NCI-H146 treated with DMSO at 0.1 percent for 48 hours (cell line): ENCODE measurements at regions not wholly inside any gene's neighbourhood (a gene's known extent, or its start where the extent isn't known, plus 50 kb on each side); places are given as distances from the start of the nearest gene placed in this dataset.
"Not testable (repeated sequence)": the region's sequence is repeated elsewhere in the genome, so short reads cannot be mapped to it uniquely, and the experiment has no call there.

Source experiments
- DNase-seq: peaks from one replicate; lab custom pipeline; 2025; ENCODE audit not compliant: unreplicated experiment; lab: John Stamatoyannopoulos, UW

DNA sequence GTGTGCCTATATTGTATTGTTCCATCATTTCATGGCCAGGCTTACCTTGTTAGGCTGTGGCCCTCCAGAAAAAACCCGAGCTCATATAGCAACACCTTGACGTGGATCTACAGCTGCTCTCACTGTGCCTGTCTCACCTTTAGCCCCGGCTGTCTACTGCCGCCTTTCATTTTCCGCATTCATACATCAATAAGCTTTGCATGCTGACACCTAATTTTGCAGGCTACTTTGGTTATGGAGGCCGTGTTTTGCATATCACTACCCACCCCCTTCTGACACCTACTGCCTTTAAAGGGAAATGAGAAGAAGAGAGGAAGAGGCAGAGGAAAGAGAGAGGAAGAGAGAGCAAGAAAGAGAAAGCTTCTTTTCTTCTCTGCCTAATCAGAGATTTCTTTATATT is 702.9 kb downstream of the BCL11A start:
- no peak for DNase-seq

DNA sequence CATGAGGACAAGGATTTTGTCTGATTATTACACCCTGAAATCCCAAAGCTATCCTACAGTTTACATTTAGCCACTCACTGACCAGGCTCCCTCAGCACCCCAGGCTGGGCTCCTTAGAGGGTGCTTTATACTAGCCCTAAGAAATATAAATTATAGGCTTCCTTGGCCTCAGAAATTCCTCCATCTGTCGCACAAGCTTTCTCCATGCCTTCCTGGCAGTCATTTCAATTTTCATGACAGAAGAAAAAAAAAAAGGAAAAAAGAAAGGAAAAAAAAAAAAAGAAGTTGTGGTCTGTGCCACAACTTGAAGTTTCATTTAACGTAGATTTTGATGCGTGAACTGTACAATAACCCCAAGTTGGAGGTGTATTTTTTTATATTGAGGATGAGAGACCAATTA is 719.5 kb downstream of the BCL11A start:
- DNase-seq: no peak

DNA sequence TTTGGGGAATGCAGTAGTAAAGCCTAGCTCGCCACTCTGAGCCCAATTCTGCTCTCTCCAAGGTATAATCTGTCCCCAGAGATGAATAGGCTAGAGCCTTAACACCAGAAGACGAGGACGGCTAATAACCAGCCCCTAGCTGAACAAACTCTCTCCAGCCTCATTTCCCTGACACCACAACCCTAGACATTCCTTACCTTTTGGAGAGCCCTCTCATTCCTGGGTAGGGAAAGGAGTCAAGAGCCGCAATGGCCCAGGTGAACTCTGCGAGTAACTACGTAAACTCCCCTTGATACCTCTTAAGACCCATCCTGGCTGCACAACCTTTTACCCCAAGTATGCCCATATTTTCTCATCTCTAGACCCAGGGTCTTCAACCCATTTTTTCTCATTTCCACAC is 722.9 kb downstream of the BCL11A start:
- DNase-seq: no peak

DNA sequence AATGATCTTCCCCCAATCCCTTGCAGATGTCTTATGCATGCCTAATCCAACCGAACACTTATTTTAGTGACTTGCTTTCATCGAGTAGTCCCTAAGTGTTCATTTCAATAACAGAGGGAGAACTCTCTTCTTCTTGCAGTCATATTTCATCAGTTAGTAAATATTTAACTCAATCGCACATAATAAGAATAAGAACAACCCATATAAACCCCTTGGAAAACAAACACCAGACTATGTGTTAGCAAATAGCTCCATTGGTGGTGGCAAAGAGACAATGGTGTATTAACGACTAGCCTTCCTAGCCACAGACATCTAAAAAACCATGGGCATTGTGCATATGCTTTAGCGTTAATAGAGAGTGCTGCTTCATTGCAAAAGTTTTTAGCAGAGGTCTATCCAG is 725.8 kb downstream of the BCL11A start:
- DNase-seq: no peak

DNA sequence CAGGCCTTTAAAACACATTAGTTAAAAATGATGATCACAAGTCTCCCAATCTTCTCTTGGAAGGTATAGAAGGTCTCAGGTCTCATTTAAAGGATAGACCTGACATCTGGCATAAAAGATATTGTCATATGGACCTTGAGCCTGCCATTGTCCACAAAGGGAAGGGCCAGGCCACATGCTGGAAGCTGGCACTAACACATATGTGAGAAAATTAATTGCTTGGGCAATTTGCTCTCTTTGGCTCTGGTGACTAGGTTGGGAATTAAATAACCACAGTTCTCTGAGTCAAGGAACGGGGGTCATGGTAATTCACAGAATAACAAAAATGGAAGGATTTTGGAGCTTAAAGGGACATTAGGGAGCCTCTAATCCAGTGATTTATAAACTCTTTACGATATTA is 727.3 kb downstream of the BCL11A start:
- no peak for DNase-seq

DNA sequence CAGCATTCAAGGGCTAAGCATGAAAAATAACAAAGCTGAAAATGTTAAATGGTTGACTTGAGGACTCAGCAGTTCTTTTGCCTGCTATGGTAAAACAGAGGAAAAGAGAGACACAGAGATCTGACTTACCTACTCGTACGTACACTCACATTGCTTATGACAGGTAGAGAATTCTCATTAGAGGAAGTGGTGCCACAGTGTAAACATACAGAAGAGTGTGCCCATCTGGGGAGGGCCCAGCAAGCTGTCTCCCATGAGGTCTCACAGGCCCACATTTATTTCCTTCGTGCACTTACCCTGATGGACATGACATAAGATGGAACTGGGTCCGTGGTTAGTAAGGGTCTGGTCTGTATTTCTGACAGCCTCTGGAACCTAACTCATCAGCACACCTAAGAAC is 729.1 kb downstream of the BCL11A start:
- DNase-seq: no peak

DNA sequence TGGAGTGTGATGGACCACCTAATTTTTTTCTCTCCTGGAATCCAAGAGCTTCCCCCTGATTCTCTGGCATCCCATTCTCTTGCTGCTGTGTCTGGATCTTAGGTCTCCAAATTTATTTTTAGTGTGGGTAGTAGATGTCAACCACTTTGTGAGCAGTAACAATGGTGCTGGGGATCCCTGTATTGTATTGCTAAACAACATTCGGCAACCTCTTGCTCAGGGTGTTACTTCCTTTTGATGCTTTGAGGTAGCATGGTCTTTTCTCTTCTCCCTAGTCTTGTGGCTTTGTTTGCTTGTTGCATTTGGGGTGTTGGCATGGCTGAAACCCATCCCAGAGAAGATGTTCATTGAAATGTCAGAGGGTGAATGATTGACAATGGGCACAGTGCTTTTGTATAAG is 737.4 kb downstream of the BCL11A start:
- DNase-seq: no peak

DNA sequence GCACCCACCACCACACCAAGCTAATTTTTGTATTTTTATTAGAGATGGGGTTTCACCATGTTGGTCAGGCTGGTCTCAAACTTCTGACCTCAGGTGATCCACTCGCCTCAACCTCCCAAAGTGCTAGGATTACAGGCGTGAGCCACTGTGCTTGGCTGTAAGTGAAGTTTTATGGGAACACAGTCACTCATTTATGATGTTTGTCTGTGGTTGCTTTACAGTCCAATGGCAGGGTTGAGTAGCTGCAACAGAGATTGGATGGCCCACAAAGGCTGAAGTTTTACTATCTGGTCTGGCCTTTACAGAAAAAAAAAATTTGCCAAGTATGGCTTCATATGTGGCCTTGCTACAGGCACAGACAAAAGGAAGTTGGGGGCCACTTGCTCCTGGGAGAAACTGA is 743.2 kb downstream of the BCL11A start:
- not testable (repeated sequence) for DNase-seq

DNA sequence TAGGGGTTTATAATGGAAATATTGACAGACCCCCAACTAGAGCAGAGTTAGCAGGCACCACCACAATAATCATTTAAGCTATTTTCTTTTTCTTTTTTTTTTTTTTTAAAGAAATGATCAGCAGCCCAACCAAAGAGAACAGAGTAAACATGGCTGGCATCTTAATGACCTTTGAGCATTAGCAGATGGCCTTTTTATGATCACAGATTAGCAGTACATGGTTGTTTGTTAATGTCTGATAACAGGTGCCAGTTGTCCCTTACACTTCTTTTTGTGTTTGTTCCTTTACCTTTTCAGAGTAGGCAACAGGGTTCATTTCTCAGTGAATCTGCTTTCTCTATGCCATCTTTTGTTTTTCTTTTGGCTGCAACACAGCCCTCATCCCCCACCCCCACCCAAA is 747.0 kb downstream of the BCL11A start:
- DNase-seq: peak; percentile 34

DNA sequence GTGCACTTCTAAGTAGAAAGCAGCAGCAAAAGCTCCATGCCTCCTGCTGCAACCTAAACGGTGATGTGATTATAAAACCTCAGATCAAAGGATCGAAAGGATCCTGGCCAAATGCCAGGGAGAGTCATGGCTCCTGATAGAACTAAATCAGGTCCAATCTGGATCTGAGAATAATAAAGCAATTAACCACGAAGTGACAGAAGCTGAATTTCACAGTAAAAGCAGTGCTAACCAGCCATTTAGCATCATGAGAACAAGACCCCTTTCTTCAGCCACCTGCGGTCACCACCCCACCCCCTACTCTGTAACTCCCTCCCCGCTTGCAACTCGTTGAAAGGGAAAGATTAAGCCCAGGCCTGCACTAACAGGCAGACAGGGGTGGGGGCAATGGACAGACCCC is 748.7 kb downstream of the BCL11A start:
- no peak for DNase-seq

DNA sequence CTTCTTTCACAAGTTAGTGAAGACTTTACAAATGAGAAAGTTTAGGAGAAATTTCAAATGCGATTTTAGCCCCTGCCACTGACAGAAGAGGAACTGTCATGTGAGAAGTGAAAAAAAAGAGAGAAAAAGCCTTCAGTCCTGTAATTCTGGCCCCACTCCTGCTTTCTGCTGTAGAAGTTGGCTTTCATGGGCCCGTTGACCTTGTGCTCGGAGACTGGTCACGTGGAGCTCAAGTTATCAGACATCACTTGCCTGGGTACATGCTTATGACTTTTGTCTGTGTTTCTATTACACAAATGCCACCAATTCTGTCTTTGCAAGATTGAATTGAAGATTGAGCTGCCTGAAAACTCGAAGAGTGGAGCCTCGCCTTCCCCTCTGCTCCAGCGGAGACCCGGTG is 749.9 kb downstream of the BCL11A start:
- no peak for DNase-seq

DNA sequence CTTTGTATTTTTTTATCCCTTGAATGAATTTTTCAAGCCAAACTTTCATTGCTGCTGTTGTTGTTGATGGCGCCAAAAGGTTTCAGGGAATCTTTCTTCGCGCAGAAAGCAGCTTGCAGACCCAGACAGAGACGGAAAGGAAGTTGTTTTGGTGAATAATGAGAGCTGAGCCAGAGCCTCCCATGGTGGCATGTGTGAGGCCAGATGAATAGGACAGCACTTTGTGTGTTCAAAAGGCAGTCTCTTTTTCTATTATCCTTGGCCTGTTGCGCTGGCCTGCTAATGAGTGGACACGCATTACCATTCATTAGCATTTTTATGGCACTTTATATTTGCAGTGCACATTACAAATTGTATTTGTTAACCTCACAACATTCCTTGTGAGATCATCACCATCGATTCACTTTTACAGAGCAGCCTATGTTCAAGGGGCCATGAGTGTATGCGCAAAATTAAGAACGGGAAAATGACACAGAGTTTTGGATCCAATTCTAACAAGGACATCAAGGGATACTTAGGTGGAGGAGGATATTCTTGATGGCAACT is 754.7 kb downstream of the BCL11A start:
- no peak for DNase-seq

DNA sequence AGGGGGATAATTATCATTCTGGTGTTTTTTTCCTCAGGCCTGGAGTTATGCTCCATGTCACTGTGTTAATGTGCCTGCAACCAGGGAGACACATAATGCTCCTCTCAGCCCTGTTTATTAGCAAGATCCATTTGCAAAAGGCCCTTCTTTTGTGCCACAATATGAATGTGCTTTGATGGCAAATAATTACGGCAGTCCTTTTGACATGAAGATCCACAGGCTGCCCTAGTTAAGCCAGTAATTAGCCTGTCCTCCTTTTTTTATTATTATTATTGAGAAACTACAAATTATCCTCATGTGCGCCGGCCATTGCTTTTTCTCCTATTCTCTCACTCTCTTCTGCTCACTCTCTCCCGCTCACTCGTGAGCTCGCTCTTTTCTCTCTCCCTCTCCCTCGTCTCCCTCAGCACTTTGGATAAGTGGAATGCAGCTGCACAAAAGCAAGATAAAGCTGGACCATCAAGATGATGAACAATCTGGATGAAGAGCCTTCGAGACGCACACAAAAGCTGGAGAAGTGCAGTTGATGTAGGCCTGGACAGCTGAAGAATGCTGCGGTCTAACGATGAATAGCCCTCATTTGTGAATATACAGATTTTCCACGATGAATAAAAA is 762.3 kb downstream of the BCL11A start:
- DNase-seq: no peak

DNA sequence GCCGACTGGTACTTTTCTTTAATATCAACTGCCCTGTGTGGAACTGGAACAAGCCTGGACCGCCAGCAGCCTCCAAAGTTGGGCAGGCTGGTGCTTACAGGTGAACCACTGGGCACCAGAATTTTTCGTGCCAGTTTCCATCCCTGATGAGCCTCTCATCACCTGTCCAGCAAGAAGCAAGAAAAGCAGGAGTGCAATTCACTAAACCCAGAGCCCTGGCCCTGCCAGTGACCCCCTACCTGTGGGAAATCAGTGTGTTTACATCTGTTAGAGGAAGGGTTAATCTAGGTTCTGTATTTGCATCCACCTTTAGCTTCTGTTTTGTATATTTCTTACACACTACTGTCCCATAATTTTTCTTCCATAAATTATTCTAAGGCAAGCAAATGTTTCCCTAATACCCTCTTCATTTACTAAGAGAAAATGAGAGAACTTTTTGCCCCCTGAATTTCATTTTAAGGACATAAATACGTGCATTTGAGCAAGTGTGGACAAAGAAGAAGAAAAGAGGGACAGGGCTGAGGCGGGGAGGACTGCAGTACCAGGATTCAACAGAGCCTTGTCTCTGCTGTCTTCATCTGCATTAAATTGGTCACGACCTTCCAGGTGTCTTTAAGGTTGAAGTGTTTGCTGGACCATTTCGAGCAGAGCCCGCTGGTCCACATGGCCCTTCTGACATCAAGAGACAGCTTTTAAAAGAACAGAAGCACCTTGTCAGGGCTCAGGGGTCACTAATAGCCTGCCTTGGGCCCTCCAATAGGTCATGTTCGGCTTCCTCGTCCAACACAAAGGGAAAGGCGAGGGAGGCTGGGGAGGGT is 763.1 kb downstream of the BCL11A start:
- DNase-seq: no peak

DNA sequence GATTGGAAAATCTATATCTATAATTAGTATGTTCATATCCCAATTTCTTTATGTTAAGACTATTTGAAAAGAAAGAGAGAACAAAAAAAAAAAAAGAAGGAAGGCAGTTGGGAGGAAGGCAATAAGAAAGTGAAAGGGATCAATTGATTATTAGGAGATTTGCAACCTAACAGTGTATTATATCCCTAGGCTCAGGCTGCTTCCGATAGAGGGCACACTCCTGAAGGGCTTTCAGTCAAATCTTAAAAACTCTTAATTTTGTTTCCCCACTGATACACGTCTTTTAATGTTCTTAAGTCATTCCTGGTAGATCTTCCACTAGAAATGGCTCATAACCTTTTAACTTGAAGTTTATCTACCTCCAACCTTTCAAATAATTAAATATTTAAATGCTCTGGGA is 763.9 kb downstream of the BCL11A start:
- no peak for DNase-seq

DNA sequence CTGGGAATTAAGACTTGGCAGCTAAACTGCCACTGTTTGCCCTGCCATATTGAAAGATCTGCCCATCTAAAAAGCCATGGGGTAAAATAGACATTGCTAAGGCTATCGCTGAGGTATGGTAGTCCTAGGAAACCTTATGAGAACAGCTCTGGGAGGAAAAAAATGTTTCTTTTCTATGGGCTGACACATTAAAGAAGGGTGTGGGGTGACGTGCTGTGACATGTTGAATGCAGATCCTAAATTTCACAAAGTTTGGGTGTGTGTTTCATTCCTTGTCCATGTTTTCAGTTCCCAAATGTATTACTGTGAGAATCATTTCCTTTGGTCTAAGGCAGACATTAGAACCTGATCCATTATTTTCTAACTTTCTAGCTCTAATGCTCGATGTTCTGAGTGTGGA is 766.4 kb downstream of the BCL11A start:
- DNase-seq: no peak

DNA sequence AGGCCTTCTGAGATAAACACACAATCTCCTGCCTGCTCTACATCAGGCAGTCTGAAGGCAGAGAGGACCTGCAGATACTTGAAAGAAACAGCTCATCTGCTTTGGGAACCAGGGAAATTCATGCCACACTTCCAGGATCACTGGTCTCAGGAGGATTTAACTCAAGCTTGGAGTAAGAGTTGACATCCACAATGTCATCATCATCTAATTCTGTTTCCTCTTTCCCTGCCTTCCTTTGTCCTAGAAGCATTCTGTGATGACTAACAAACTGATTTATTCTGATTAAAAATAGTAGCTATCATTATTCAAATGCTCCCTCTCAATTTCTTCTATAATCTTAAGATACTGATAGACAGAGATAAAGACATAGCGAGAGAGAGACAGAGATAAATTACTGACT is 766.8 kb downstream of the BCL11A start:
- DNase-seq: no peak

DNA sequence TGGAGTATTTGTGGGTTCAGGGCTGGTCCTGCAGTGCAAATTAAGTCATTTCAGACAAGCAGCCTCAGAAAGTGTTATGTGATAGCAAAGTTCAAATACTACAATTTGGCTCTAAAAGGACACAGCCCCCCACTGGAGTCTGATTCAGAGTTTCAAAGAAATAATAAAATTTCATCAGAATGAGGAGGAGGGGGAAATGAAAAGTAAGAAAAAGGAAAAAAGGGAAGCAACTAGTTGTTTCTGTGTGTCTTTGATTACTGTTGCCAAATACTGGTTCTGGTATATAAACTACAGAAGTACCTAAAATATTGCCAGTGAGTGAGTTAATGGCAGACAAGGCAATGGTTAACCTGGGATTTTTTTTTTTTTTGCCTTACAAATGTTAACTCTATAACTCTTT is 773.9 kb downstream of the BCL11A start:
- DNase-seq: no peak

DNA sequence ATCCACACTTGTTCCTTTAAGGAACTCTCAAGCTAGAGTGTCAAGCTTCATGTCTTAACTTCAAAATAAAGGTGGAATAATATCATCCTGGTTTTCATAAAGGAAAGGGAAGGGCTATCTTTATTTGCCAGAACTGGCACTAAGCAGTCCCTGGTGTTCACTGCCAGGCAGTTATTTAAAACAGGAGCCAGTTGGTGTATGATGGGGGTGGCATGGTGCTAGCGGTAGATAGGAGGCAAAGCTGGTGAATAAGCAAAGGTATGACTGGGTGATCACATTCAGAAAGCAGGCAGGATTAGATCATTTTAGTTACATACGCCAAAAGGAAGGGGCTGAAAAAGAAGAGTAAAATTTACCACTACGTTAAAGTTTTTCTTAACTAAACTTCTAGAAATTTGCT is 776.3 kb downstream of the BCL11A start:
- no peak for DNase-seq

DNA sequence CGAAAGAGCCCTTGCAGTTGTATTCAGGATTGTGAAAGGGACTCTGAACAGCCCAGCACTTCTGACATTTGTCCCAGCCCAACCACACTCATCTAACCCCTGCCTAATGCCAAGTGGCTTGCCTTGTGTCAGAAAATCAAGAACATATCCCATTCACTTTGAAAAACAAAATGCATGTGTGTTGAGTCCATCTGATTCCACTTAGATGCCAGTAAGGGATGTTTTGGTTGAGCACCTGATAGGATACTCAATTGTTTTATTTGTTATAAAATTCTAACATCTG is 776.8 kb downstream of the BCL11A start:
- no peak for DNase-seq

DNA sequence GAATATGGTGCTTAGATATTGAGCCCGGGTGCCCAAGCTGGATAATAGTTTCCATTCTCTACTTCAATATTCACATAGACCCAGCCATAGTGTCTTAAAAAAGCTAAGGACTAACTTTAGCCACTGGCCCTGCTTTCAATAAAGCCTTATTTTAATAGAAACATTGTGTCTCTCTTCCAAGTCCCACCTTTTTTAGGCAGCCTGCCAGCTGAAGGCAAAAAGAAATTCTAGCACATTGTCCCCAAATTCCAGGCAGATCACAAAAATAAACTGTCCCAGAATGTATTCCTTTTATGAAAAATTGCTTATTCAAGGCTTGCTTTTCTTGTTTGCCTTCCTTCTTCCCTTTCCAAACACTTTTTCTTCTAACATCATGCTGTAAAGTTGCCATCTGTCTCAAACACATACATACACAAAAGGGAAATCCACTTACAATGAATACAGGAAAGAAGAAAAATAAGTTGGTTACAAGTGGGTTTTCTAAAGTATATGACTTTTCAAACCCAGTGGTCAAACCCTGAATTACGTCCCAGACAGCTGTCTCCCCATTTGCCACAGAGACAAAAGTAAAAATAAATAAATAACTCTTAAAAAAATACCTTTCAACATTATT is 778.5 kb downstream of the BCL11A start:
- no peak for DNase-seq

DNA sequence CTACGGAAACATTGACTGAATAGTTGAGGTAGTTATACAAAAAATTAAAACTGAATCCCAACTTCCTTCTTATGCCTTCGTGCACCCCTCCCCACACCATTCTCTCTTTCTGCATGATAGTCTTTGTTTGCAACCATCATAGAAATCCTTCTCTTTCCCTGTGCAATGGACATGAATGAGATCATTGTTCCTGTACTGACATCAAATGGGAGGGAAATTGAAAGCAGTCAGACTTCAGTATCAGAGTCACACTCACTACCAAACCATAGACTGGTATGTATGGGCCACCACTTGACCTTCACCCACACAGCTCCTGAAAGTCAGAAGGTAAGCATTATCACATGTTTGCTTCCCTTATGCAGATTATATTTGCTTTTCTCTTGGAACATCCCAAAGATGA is 782.8 kb downstream of the BCL11A start:
- DNase-seq: no peak
